DMS153 (cell line): ENCODE measurements at regions not wholly inside any gene's neighbourhood (a gene's known extent, or its start where the extent isn't known, plus 50 kb on each side); places are given as distances from the start of the nearest gene placed in this dataset.

ENCODE experiments used
- DNase-seq: peaks from one replicate; lab custom pipeline; 2025; lab: John Stamatoyannopoulos, UW

- no peak for DNase-seq
These were observed 64.5 kb upstream of the B3GAT1 start for GRCh38 chr11:134476435-134477021.

GRCh38 chr11:134475951-134476350, 63.9 kb upstream of the B3GAT1 start:
- DNase-seq = no peak

GRCh38 chr11:134474942-134475341, 62.9 kb upstream of the B3GAT1 start:
- DNase-seq = no peak

- DNase-seq = no peak
These were observed 62.2 kb upstream of the B3GAT1 start for GRCh38 chr11:134474070-134474860.

- no peak for DNase-seq
These were observed 59.8 kb upstream of the B3GAT1 start for GRCh38 chr11:134471716-134472455.

GRCh38 chr11:134471087-134471715, 59.2 kb upstream of the B3GAT1 start:
- DNase-seq = no peak

- no peak for DNase-seq
These were observed 58.2 kb upstream of the B3GAT1 start for GRCh38 chr11:134470238-134470637.

GRCh38 chr11:134469627-134470026, 57.6 kb upstream of the B3GAT1 start:
- peak; percentile 12 for DNase-seq

GRCh38 chr11:134468796-134469195, 56.8 kb upstream of the B3GAT1 start:
- peak; percentile 35 for DNase-seq

- no peak for DNase-seq
These were observed 56.1 kb upstream of the B3GAT1 start for GRCh38 chr11:134468081-134468668.

- DNase-seq = no peak
These were observed 54.8 kb upstream of the B3GAT1 start for GRCh38 chr11:134466610-134467567.

GRCh38 chr11:134466156-134466555, 54.1 kb upstream of the B3GAT1 start:
- DNase-seq = no peak

GRCh38 chr11:134464981-134465730, 53.1 kb upstream of the B3GAT1 start:
- no peak for DNase-seq

GRCh38 chr11:134464196-134464595, 52.2 kb upstream of the B3GAT1 start:
- no peak for DNase-seq

GRCh38 chr11:134463716-134464115, 51.7 kb upstream of the B3GAT1 start:
- DNase-seq = no peak
